ENCODE measurements at regions not wholly inside any gene's neighbourhood (a gene's known extent, or its start where the extent isn't known, plus 50 kb on each side); places are given as distances from the start of the nearest gene placed in this dataset.

DNA sequence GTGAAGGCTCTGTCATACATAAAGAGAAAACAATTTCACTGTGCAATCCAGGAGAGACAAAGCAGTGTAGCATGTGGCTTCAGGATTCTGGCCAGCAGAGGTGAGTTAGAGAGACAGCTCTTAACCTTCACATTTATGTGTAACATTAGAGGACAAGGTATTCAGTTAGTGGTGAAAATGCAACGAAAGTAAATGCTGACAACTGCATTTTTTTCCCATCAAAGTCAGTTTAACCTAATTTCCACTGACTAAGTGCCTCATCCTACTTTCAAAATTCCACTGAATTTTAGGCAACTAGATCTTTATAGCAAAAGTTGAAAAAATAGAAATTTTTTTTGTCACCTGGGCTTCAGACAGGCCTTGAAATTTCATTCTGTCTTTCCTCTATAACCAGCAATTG is 130.8 kb upstream of the LNX1 start:
- intact Hi-C loops (cut with DNase I) = no loop called here

DNA sequence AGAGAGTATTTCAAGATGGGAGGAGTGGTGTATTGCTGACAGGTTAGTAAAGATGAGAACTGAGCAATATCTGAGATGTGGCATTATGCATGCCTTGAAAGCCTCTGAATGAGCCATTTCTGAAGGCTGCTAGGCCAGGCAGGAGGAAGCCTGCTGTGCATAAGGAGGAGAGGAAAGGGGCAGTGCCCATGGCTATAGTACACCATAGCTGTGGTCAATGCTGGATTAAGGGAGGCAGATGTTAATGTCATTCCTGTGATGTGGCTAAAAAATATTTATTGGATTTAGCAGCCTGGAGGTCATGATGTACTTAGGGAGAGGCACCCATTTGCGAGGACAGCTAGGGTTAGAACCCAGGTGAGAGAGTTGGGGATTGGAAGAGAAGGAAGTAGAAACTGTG is 130.0 kb upstream of the LNX1 start:
- TF ChIP-seq, protein P1, sequence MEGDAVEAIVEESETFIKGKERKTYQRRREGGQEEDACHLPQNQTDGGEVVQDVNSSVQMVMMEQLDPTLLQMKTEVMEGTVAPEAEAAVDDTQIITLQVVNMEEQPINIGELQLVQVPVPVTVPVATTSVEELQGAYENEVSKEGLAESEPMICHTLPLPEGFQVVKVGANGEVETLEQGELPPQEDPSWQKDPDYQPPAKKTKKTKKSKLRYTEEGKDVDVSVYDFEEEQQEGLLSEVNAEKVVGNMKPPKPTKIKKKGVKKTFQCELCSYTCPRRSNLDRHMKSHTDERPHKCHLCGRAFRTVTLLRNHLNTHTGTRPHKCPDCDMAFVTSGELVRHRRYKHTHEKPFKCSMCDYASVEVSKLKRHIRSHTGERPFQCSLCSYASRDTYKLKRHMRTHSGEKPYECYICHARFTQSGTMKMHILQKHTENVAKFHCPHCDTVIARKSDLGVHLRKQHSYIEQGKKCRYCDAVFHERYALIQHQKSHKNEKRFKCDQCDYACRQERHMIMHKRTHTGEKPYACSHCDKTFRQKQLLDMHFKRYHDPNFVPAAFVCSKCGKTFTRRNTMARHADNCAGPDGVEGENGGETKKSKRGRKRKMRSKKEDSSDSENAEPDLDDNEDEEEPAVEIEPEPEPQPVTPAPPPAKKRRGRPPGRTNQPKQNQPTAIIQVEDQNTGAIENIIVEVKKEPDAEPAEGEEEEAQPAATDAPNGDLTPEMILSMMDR (IDR thresholded peaks at IDR 0.05) = no peak
- DNase-seq (no peak), ATAC-seq (no peak)
- intact Hi-C loops (cut with DNase I) = no loop called here
- no peak overlapping the region for H3K27ac ChIP-seq
- H3K4me1 ChIP-seq = no peaks in the 10 kb centered on the region
- no peak overlapping the region for H3K4me3 ChIP-seq
- no peaks in the 10 kb centered on the region for H3K9me3 ChIP-seq
- H3K36me3 ChIP-seq = no peaks in the 10 kb centered on the region
- H3K27me3 ChIP-seq = no peaks in the 10 kb centered on the region

More for the DNA sequence above, 130.8 kb upstream of the LNX1 start:
- Histone ChIP-seq H3K36me3 (no peaks in the 10 kb centered on the region), H3K4me3 (no peak overlapping the region), H3K4me1 (no peaks in the 10 kb centered on the region), H3K27ac (no peak overlapping the region), H3K9me3 (no peaks in the 10 kb centered on the region), H3K27me3 (no peaks in the 10 kb centered on the region)
- ATAC-seq = no peak
- DNase-seq = no peak
- TF ChIP-seq, protein P1 (IDR thresholded peaks at IDR 0.05) = no peak

DNA sequence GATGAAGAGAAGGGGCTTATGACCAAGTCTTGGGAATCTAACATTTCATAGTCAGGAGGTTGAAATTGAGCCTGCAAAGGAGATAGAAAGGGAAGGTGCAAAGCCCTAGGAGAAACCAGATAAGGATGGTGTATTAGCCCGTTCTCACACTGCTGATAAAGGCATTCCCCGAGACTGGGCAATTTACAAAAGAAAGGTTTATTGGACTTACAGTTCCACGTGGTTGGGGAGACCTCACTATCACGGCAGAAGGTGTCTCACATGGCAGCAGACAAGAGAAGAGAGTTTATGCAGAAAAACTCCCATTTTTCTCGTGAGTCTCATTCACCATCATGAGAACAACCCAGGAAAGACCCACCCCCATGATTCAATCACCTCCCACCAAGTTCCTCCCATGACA is 129.5 kb upstream of the LNX1 start:
- ATAC-seq (no peak), DNase-seq (no peak)
- TF ChIP-seq, protein P1 (IDR thresholded peaks at IDR 0.05) = no peak
- H3K27ac ChIP-seq = no peak overlapping the region
- no peak overlapping the region for H3K4me3 ChIP-seq
- H3K4me1 ChIP-seq = no peaks in the 10 kb centered on the region
- H3K36me3 ChIP-seq = no peaks in the 10 kb centered on the region
- no peaks in the 10 kb centered on the region for H3K27me3 ChIP-seq
- intact Hi-C loops (cut with DNase I) = no loop called here
- H3K9me3 ChIP-seq = no peaks in the 10 kb centered on the region

DNA sequence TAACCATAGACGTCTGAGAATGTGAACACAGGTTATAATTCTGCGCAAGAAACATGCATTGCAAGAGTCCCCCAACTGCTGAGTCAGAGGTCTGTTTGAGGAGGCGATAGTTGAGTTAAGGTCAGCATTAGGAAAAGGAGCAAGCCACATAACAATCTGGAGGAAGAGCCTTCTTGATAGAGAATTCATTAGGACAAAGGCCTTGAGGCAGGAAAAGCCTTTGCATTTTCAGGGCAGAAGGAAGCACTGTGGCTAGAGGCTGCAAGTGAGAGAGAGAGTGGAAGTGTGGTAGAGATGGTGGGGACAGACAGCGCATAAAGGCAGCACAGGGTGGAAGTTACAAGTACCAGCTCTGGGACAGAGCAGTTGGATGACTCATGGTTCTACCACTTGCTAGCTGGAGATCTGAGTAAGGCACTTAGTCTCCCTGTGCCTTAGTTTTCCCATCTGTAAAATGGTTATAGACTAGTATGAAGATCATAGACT is 125.8 kb upstream of the LNX1 start:
- DNase-seq = no peak
- no peaks in the 10 kb centered on the region for H3K36me3 ChIP-seq
- peak; percentile 81 for ATAC-seq
- TF ChIP-seq, protein P1 (IDR thresholded peaks at IDR 0.05) = no peak
- no peaks in the 10 kb centered on the region for H3K4me1 ChIP-seq
- no peak overlapping the region for H3K4me3 ChIP-seq
- intact Hi-C loops (cut with DNase I) = no loop called here
- H3K27me3 ChIP-seq = no peaks in the 10 kb centered on the region
- no peaks in the 10 kb centered on the region for H3K9me3 ChIP-seq
- H3K27ac ChIP-seq = no peak overlapping the region

DNA sequence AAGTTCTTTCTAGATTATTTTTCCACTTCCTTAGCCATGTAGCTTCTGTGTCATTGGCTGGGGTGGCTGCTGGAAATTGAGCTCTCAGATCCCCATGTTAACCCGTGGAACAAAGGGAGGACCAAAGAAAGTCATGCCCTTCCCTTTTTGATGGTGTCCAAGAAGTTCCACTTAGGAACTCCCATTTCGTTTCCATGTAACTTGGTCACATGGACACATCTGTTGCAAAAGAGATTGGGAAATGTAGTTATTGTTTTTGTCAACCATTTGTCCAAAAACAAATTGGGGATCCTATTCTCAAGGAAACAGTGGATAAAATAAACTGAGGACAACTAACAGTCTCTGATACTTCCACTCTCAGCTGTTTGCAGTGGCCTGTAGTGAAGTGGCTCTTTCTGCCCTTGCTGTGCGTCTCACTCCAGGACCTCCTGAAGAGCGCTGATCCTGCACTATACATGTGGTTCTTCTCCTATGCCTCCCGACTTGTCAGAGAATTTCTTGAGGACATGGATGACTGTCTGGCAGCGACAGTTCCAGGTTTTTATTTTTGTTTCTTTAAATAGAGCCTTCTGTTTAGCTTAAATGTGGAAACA is 125.3 kb upstream of the LNX1 start:
- TF ChIP-seq, protein P1 (IDR thresholded peaks at IDR 0.05) = no peak
- no peaks in the 10 kb centered on the region for H3K27me3 ChIP-seq
- no peaks in the 10 kb centered on the region for H3K36me3 ChIP-seq
- H3K4me3 ChIP-seq = no peak overlapping the region
- no peaks in the 10 kb centered on the region for H3K9me3 ChIP-seq
- no peak for ATAC-seq
- H3K27ac ChIP-seq = no peak overlapping the region
- intact Hi-C loops (cut with DNase I) = no loop called here
- DNase-seq = no peak
- H3K4me1 ChIP-seq = no peaks in the 10 kb centered on the region

DNA sequence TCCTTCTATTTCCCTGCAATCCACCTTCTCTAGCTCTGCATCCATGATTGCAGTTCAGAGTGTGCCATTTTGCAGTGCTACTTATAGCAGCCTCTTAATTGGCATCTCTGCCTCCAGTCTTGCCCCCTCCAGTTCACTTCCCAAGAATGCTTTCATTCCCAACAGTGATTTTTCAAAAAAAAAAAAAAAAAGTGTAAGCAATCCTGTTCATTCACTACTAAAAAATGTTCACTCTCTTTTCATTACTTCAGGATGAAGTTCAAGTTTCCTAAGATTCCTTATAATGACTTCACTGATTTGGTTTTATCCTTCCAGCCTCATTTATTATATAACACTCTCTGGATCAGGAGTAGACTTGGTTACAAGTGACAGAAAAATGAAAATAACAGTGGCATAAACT is 124.7 kb upstream of the LNX1 start:
- intact Hi-C loops (cut with DNase I) = no loop called here
- H3K4me1 ChIP-seq = no peaks in the 10 kb centered on the region
- H3K36me3 ChIP-seq = no peaks in the 10 kb centered on the region
- no peaks in the 10 kb centered on the region for H3K9me3 ChIP-seq
- no peak for ATAC-seq
- TF ChIP-seq, protein P1 (IDR thresholded peaks at IDR 0.05) = no peak
- no peak overlapping the region for H3K27ac ChIP-seq
- DNase-seq = no peak
- H3K4me3 ChIP-seq = no peak overlapping the region
- H3K27me3 ChIP-seq = no peaks in the 10 kb centered on the region

Measured in upper lobe of right lung (tissue), 1 donor.